ENCODE measurements at regions not wholly inside any gene's neighbourhood (a gene's known extent, or its start where the extent isn't known, plus 50 kb on each side); places are given as distances from the start of the nearest gene placed in this dataset.

DNA sequence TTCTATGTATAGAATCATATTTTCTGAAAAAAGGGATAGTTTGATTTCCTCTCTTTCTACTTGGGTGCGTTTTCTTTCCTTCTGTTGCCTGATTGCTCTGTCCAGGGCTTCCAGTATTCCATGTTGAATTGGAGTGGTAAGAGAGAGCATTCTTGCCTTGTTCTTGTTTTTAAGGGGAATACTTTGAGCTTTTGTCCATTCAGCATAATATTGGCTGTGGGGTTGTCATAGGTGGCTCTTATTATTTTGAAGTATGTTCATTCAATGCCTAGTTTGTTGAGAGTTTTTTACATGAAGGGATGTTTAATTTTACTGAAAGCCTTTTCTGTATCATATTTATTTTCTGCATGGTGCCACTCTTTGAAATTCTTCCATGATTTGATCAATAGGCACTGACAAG, 173.5 kb upstream of the IRS2 start:
- no peak overlapping the region for H3K27ac ChIP-seq (ENCODE audit: low read depth in 2 of 2, low read length in 2 of 2)
- no peaks in the 10 kb centered on the region for H3K4me1 ChIP-seq (ENCODE audit: control insufficient read depth in 2 of 3, insufficient read depth in 2 of 3, low read depth in 1 of 3, low read length in 3 of 3)
- DNase-seq (no peak), FAIRE-seq (no peak)
- H3K36me3 ChIP-seq (ENCODE audit: control insufficient read depth in 2 of 3, insufficient read depth in 3 of 3, low read length in 3 of 3) = no peaks in the 10 kb centered on the region
- intact Hi-C loops (cut with DNase I) = no loop called here
- no peak overlapping the region for H3K4me3 ChIP-seq (ENCODE audit: low read length in 3 of 3)
- peaks cover 0 to 6% (median 2%) of the 10 kb centered on the region in 3 donors for H3K9me3 ChIP-seq (ENCODE audit: control insufficient read depth in 2 of 3, insufficient read depth in 1 of 3, low read length in 3 of 3)
- TF ChIP-seq, protein P1, sequence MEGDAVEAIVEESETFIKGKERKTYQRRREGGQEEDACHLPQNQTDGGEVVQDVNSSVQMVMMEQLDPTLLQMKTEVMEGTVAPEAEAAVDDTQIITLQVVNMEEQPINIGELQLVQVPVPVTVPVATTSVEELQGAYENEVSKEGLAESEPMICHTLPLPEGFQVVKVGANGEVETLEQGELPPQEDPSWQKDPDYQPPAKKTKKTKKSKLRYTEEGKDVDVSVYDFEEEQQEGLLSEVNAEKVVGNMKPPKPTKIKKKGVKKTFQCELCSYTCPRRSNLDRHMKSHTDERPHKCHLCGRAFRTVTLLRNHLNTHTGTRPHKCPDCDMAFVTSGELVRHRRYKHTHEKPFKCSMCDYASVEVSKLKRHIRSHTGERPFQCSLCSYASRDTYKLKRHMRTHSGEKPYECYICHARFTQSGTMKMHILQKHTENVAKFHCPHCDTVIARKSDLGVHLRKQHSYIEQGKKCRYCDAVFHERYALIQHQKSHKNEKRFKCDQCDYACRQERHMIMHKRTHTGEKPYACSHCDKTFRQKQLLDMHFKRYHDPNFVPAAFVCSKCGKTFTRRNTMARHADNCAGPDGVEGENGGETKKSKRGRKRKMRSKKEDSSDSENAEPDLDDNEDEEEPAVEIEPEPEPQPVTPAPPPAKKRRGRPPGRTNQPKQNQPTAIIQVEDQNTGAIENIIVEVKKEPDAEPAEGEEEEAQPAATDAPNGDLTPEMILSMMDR (IDR thresholded peaks at IDR 0.05; ENCODE audit: borderline replicate concordance, extremely low read depth, insufficient read depth) = no peak
- H3K9ac ChIP-seq (ENCODE audit: low read length in 3 of 3) = no peak overlapping the region
- H3K27me3 ChIP-seq (ENCODE audit: control insufficient read depth, insufficient read depth, low read length) = no peaks in the 10 kb centered on the region

DNA sequence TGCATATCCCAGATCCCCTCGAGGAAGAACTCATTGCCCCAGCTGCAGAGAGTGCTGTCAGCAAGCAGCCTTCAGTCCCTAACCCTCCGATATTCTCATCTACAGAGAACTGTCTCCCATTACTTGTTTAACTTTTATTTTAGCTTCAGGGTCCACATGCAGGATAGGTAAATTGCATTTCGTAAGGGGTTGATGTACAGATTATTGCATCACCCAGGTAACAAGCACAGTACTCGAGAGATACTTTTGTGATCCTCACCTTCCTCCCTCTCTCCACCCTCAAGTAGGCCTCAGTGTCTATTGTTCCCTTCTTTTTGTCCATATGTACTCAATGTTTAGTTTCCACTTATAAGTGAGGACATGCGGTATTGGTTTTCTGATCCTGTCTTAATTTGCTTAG, 171.5 kb upstream of the IRS2 start:
- H3K36me3 ChIP-seq (ENCODE audit: control insufficient read depth in 2 of 3, insufficient read depth in 3 of 3, low read length in 3 of 3) = no peaks in the 10 kb centered on the region
- TF ChIP-seq, protein P1 (IDR thresholded peaks at IDR 0.05; ENCODE audit: borderline replicate concordance, extremely low read depth, insufficient read depth) = no peak
- FAIRE-seq (no peak), DNase-seq (no peak)
- peaks cover 0 to 6% (median 2%) of the 10 kb centered on the region in 3 donors for H3K9me3 ChIP-seq (ENCODE audit: control insufficient read depth in 2 of 3, insufficient read depth in 1 of 3, low read length in 3 of 3)
- H3K27me3 ChIP-seq (ENCODE audit: control insufficient read depth, insufficient read depth, low read length) = no peaks in the 10 kb centered on the region
- no peak overlapping the region for H3K27ac ChIP-seq (ENCODE audit: low read depth in 2 of 2, low read length in 2 of 2)
- no peaks in the 10 kb centered on the region for H3K4me1 ChIP-seq (ENCODE audit: control insufficient read depth in 2 of 3, insufficient read depth in 2 of 3, low read depth in 1 of 3, low read length in 3 of 3)
- no peak overlapping the region for H3K4me3 ChIP-seq (ENCODE audit: low read length in 3 of 3)
- intact Hi-C loops (cut with DNase I) = no loop called here
- no peak overlapping the region for H3K9ac ChIP-seq (ENCODE audit: low read length in 3 of 3)

DNA sequence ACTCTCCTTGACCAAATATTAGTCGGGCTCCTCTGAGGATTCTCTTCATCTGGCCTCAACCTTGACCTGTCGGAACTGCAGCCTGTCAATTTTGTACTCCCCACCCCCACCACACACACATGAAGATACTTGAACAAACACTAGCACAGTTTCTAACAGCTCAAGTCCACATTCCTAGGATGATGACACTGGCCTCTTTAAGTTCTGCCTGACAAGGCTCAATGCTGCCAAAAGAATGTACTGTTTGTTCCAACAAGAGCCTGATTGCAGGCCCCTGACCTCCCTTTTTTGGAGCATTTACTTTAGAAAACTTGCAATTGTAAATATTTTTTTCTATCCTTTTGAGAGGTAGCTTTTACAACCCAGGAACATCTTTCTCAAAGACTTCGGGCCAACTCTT, 169.2 kb upstream of the IRS2 start:
- intact Hi-C loops (cut with DNase I) = no loop called here
- no peak overlapping the region for H3K4me3 ChIP-seq (ENCODE audit: low read length in 3 of 3)
- no peak overlapping the region for H3K27ac ChIP-seq (ENCODE audit: low read depth in 2 of 2, low read length in 2 of 2)
- H3K4me1 ChIP-seq (ENCODE audit: control insufficient read depth in 2 of 3, insufficient read depth in 2 of 3, low read depth in 1 of 3, low read length in 3 of 3) = no peaks in the 10 kb centered on the region
- peaks cover 0 to 10% (median 2%) of the 10 kb centered on the region in 3 donors for H3K9me3 ChIP-seq (ENCODE audit: control insufficient read depth in 2 of 3, insufficient read depth in 1 of 3, low read length in 3 of 3)
- FAIRE-seq (no peak), DNase-seq (no peak)
- no peak overlapping the region for H3K9ac ChIP-seq (ENCODE audit: low read length in 3 of 3)
- no peaks in the 10 kb centered on the region for H3K27me3 ChIP-seq (ENCODE audit: control insufficient read depth, insufficient read depth, low read length)
- no peaks in the 10 kb centered on the region for H3K36me3 ChIP-seq (ENCODE audit: control insufficient read depth in 2 of 3, insufficient read depth in 3 of 3, low read length in 3 of 3)
- TF ChIP-seq, protein P1 (IDR thresholded peaks at IDR 0.05; ENCODE audit: borderline replicate concordance, extremely low read depth, insufficient read depth) = no peak

DNA sequence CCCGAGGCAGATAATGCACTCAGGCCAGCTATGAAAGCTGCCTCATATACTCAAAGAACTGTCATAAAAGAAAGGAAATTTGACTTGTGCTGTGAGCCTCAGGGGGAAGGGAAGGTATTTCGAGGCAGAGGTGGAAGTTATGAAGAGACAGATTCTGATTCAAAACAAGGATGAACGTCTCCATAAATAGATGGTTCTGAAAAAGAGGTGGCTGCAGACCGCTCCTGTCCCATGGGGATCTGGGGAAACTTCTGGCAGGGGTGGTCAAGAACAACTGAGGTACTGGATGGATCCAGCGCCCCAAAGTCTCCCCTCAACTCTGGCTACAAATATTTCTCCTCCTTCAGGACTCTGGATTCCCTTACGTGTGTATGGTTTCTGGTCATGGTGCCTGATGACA, 168.1 kb upstream of the IRS2 start:
- H3K9ac ChIP-seq (ENCODE audit: low read length in 3 of 3) = no peak overlapping the region
- no peaks in the 10 kb centered on the region for H3K27me3 ChIP-seq (ENCODE audit: control insufficient read depth, insufficient read depth, low read length)
- TF ChIP-seq, protein P1 (IDR thresholded peaks at IDR 0.05; ENCODE audit: borderline replicate concordance, extremely low read depth, insufficient read depth) = no peak
- FAIRE-seq (no peak), DNase-seq (no peak)
- H3K9me3 ChIP-seq (ENCODE audit: control insufficient read depth in 2 of 3, insufficient read depth in 1 of 3, low read length in 3 of 3) = peaks cover 0 to 10% (median 2%) of the 10 kb centered on the region in 3 donors
- H3K27ac ChIP-seq (ENCODE audit: low read depth in 2 of 2, low read length in 2 of 2) = no peak overlapping the region
- no peak overlapping the region for H3K4me3 ChIP-seq (ENCODE audit: low read length in 3 of 3)
- intact Hi-C loops (cut with DNase I) = no loop called here
- no peaks in the 10 kb centered on the region for H3K4me1 ChIP-seq (ENCODE audit: control insufficient read depth in 2 of 3, insufficient read depth in 2 of 3, low read depth in 1 of 3, low read length in 3 of 3)
- H3K36me3 ChIP-seq (ENCODE audit: control insufficient read depth in 2 of 3, insufficient read depth in 3 of 3, low read length in 3 of 3) = no peaks in the 10 kb centered on the region

All from kidney (tissue), 13 donors.